Glomerular visceral epithelial cell (primary cell): ENCODE measurements at regions not wholly inside any gene's neighbourhood (a gene's known extent, or its start where the extent isn't known, plus 50 kb on each side); places are given as distances from the start of the nearest gene placed in this dataset.
"Not testable (repeated sequence)": the region's sequence is repeated elsewhere in the genome, so short reads cannot be mapped to it uniquely, and the experiment has no call there.

Source experiments
- DNase-seq: peaks from one replicate; pipeline ENCODE4 v3.0.0-alpha.2; 2016; ENCODE audit errors: extremely low spot score

DNA sequence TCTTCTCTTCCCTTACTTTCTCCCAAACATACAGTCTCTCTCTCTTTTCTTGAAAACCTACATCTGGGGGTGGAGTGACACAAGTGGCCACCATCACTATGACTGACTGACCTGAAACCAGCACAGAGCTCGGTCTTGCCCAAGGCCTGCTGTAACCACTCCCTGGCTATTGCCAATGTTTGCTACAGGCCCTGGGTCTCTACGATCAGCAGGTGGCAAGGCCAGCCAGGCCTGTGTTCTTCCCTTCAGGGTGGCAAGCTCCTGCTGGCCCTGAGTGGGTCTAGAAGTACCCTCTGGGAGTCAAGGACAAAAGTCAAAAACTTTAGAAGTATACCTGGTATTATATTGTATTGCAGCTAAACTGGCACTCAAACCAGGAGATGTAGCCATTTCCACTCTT is 140.9 kb upstream of the TGFBR2 start:
- DNase-seq, result no peak

DNA sequence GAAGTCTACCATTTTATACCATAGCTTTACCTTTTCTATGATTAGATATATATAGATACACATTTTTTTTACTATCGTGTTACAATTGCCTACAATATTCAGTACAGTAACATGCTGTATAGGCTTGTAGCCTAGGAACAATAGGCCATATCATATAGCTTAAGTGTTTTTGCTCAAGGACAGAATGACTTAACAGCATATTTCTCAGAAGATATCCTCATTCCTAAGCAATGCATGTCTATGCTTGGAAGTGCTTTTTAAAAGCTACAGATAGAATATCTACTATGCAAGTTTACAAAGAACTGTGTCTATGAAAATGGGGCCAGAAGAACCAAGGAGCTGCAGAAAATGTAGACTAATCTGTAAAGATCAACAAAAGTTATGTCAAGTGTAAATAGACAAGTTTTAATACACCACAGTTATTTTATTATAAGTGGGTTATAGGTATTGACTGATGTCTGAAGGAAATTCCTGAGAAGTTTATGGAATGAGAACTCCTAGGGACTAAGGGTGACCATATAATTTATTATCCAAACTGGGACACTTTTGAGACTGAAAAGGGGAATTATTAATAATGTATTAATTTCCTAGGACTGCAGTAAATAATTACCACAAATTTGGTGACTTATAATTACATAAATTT is 138.7 kb upstream of the TGFBR2 start:
- DNase-seq, result no peak

DNA sequence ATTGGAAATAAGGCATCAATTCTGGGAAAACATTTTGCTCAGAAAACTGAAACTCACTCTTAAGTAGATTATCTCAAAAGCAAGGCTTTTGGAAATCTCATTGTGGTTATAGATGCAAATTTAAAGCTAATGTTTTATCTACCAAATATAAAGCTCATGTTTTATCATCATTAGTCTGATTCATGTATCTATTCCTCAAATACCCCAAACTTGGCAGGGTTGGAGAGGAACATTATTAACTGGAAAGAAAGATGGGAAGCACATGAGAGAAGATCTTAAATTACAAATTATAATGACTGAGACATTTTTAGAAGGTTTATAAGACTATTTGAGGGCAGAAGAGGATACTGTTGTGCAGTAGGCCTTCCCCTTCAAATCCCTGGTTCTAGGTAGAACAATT is 137.3 kb upstream of the TGFBR2 start:
- no peak for DNase-seq

DNA sequence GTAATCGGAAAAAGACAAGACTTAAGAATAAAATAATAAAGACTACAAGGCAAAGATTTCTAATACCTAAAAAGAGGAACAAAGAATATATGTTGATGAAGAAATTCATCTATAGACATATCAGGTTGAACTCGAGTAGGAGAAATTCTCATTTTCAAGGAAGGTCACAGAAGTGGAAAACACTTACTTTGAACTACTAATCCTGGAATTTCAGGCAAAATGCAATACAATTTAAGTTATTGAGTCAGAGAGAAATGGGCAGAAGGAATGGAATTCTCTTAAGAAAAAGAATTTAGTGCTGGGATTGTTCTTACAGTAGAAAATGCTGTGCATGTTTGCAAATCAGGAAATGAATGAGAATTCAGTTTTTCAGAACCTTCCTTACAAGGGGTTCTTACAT is 135.9 kb upstream of the TGFBR2 start:
- DNase-seq, result no peak

DNA sequence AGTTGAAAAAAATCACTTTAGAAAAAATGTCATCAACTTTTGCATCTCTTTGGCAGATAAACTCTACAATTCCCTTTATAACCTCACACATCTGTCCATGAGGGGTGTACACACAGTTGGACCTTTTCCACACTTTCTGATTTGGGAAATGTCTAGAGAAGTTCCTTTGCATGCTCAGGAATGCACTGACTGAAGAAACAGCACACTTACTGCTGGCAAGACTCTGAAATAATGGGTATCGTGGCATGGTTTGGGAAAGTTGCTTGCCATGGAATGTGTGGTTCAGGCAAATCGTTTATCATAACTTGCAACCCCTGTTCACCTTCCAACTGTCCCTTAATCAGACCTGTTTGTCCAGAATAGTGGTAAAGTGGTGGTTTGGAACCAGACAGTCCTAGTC is 135.3 kb upstream of the TGFBR2 start:
- DNase-seq, result no peak

DNA sequence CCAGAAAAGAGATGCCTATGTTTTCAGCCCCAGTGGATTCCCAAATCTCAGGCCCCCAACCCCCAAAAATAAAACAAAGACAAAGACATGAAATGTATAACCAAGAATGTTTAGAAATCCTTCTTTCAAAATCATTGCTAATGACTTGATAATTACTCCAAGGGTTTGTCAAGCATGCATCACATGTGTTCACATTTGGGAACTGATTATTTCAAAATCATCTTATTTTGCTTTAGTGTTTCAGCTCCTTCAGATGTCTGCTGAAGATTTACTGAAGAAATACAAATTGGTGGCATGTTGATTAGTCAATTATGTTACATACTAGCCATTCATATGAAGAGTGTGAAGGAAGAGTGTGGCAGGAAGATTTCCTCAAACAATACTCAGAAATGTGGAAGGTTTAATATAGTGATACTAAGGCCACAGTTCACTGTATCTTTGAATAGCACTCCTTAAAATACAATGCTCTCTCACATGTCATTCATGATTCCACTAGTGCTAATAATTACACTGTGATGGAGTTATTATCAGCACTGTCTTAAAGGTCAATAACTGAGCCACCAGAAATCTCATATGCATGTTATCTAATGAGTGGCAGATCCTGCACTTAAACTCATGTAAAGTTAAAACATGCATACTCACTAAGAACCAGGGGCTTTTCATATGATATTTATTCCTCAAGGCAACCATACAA is 134.5 kb upstream of the TGFBR2 start:
- no peak for DNase-seq

DNA sequence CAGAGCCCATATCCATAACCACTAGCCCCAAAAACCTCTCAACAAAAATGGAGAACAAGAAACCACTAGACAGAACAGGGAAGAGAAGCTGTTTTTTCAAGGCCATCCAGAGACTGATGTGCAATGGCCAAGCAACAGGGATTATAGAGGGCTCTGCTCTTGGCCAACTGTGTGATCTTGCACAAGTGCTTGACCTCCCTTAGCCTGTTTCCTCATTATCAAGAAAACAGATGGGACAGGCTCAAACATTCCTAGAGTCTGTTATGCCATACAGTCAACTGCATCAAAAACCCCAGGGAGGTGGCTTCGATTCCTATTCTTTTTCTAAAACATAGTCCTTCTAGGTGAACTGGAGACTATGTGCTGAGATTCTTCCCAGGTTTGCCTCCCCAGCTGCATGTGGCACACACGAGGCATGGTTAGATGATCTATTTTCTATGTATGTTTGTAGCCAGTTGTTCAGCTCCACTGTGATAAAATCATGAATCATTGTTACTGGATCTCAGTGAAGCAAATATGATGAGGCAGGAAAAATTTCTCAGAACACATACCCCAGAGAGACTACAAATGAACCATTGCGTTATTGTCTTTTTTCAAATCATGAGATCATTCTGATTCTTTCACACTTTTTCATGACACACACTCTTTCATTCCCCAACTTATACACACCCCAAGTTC is 132.9 kb upstream of the TGFBR2 start:
- no peak for DNase-seq

DNA sequence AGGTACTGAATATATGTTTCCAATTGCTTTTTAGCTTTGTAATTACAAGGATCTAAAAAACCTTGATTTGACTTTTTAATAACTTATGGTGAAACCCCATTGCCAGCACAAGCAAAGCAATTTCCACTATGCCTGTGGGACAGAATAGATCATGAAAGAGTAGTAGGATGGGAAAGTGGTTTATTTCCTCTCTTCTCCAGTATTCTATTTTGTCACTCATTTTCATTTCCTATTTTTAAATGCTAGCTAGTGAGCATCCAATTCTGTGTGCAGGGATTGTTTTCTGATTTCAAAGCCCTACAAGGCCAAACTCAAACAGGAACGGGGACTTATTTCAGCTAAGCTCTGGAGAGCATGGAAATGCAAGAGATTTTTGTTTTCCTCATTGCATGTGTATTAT is 132.0 kb upstream of the TGFBR2 start:
- DNase-seq, result no peak

DNA sequence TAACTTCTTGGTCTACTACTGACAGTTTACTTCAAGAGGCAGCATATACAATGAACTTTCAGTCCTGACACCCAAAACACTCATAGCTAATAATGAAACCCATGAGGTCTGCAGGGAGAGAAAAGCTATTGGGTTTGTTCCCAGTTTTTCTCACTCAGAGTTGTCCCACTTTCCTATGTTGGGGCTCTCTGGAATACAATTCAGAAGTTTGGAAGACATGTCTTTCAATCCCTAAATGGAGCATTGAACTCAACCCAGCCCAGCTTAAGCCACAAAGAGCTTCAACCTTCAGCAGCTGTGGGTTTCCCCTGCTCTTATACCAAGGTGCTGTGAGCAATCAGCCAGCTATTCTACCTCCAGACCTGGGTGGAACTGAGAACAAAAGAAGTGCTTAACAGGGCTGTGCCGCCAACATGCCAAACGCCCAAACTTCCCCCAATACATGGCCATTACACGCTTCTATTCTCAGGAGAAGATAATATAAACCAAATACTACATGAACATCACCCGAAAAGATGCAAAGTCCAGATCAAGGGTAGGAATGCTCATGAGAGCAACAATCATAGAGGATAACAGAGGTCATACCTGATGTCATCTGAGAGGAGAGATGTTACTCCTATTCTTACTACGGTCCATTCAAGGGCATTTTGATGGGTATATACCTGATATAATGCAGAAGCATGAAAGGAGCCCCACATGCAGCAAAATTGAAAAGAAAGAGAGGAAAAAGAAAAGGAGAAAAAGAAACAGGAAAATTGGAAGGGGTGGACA is 131.2 kb upstream of the TGFBR2 start:
- no peak for DNase-seq

DNA sequence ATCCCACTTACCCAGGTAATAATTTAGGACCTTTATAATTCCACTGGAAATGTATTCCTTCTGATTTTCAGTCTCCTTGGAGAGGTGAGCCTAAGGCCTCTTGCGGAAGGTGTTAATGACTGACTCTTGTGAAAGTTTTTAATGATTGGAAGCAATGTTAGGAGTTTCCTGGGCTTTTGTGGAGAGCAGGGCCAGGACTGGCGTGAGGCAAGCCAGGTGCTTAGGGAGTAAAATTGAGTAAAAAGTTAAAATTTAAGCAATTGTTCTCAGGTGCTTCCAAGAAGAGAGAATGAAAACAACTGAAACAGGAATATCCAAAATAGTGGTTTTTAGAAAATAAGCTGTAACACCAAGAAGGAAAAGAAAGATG is 130.6 kb upstream of the TGFBR2 start:
- no peak for DNase-seq

DNA sequence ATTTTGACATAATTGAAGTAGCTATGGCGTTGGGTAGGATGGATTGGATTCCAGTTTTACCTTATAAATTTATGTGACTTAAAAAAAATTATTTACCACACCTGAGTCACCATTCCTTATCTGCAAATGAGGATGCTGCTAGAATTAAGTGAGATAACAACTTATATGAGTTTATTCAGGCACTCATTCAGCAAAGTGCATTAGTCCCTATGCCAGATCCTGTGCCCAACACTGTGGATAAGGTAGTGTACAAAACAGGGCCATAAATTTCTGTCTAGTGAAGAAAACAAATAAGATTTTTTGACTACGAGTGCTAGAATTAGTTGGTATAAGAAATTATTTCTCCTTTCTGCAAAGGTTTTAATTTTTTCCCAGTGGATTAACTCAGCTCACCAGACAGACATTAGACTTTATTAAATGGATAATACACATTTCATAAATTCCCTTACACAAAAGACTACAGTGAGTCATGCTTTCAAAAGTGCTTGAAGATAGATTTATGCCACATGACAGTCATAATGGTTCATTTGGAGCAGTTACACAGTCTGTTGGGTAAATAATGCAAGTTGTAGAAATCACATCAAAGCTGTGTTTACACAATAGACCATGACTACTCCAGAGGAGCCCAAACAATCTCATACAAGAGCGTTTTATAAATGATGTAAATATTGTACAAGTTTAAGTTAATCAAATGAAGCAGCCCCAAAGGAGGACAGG is 129.9 kb upstream of the TGFBR2 start:
- DNase-seq, result no peak

DNA sequence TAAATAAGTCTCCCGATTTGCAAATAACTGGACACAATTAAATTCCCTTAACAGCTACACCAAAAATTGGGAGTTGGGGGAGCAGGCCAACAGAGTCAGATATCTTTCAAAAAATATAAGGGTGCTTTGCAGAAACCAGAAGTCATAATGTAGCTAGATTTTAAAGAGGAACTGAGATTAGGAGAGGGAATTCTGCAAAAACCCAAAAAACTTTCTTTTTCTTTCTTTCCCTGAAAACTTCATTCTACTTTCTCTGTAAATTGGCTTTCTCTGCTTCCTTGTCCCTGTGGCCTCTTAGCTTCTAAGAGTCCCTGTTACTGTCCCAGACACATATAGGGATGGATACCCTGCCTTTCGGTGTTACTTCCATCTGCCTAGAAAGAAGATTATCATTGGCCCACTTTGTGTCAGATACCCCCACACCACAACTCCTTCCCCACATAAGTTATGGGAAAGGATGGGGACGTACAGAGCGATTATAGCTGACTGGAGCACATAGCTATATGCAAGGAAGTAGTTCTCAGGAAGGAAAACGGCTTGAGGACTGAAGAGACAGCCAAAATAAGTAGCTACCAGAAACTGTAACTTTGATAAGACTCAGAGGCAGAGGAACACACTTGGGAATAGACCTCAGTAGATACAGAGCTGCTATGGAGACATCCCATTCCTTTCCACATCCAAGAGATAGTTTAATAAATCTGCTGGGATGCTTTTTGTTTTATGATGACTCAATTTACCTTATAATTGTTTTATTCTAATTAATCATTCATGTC is 129.1 kb upstream of the TGFBR2 start:
- no peak for DNase-seq

DNA sequence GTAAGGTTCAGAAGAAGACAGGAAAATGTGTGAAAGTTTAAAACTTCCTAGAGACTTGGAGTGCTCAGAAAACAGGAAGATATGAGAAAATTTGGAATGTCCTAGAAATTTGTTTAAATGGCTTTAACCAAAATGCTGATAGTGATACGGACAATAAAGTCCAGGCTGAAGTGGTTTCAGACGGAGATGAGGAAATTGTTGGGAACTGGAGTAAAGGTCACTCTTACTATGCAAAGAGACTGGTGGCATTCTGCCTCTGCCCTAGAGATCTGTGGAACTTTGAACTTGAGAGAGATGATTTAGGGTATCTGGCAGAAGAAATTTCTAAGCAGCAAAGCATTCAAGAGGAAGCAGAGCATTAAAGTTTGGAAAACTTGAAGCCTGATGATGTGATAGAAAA is 126.7 kb upstream of the TGFBR2 start:
- not testable (repeated sequence) for DNase-seq

DNA sequence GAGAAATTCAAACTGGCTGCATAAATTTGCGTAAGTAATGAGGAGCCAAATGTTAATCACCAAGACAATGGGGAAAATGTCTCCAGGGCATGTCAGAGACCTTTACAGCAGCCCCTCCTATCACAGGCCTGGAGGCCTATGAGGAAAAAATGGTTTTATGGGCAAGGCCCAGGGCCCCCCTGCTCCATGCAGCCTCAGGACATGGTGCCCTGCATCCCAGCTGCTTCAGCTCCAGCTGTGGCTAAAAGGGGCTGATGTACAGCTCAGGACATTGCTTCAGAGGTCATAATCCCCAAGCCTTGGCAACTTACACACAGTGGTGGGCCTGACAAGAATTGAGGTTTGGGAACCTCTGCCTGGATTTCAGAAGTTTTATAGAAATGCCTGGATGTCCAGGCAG is 126.2 kb upstream of the TGFBR2 start:
- not testable (repeated sequence) for DNase-seq

DNA sequence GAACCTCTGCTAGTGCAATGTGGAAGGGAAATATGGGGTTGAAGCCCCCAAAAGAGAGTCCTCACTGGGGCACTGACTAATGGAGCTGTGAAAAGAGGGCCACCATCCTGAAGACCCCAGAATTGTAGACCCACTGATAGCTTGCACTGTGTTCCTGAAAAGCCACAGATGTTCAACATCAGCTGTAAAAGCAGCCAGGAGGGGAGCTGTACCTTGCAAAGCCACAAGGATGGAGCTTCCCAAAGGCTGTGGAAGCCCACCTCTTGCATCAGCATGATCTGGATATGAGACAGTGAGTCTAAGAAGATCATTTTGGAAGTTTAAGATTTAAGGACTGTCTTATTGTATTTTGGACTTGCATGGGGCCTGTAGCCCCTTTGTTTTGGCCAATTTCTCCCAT is 125.8 kb upstream of the TGFBR2 start:
- DNase-seq, result no peak

DNA sequence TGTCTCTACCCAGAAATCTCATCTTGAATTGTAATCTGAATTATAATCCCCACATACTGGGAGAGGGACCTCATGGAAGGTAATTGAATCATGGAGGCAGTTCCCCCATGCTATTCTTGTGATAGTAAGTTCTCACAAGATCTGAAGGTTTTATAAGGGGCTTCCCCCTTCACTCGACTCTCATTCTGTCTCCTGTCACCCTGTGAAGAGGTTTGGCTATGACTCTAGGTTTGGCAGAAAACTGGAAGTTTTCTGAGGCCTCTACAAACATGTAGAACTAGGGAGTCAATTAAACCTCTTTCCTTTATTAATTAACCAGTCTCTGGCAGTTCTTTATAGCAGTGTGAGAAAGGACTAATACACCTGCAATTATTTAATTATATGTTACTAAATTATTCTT is 125.2 kb upstream of the TGFBR2 start:
- DNase-seq, result no peak

DNA sequence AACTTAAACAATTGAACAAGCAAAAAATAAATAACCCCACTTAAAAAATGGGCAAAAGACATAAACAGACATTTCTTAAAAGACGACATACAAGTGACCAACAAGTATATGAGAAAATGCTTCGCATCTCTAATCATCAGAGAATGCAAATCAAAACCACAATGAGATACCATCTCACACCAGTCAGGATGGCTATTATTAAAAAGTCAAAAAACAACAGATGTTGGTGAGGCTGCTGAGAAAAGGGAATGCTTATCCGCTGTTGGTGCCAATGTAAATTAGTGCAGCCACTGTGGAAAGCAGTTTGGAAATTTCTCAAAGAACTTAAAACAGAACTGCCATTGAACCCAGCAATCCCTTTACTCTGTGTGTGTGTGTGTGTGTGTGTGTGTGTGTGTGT is 122.2 kb upstream of the TGFBR2 start:
- not testable (repeated sequence) for DNase-seq

DNA sequence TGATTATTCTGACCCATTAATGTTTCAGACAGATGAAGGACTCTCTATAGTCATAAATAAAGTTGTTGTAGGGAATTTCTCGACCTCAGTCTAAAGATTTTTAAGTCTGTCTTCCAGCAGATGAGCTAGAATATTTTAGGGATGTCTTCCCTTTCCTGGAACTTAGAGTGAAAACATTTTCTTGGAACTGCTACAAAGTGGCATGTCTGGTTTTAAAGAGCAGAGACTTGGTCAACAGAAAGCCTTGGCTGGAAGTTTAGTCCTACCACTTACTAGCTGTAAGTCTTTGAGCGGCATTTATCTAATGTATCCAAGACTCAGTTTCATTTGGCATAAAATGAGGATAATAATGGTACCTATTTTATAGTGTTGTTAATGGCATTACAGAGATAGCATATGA is 120.0 kb upstream of the TGFBR2 start:
- no peak for DNase-seq

DNA sequence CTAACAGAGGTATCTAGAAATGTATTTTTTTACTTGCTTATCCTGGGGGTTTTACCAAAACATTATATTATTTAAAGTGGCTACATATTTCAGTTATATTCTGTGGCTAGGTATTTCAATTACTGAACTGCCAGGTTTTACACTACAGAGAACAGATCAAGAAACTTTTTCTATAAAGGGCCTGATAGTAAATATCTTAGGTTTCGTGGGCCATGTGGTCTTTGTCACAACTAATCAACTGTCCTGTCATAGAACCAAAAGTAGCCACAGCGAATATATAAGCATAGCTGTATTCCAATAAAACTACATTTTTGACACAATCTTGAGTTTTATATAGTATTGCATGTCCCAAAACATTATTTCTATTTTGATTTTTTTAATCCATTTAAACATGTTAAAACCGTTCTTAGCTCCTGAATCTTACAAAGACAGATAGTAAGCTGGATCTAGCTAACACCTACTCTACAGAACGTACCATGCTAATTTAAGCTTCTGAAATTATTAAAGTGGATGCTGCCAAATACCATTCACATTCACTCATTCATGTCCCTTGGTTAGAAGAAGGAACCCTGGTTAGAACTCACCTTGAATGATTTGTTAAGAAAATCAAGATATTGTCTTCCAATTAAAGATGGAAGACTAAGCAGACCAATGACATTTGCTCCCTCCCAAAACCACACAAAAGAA is 118.2 kb upstream of the TGFBR2 start:
- no peak for DNase-seq

DNA sequence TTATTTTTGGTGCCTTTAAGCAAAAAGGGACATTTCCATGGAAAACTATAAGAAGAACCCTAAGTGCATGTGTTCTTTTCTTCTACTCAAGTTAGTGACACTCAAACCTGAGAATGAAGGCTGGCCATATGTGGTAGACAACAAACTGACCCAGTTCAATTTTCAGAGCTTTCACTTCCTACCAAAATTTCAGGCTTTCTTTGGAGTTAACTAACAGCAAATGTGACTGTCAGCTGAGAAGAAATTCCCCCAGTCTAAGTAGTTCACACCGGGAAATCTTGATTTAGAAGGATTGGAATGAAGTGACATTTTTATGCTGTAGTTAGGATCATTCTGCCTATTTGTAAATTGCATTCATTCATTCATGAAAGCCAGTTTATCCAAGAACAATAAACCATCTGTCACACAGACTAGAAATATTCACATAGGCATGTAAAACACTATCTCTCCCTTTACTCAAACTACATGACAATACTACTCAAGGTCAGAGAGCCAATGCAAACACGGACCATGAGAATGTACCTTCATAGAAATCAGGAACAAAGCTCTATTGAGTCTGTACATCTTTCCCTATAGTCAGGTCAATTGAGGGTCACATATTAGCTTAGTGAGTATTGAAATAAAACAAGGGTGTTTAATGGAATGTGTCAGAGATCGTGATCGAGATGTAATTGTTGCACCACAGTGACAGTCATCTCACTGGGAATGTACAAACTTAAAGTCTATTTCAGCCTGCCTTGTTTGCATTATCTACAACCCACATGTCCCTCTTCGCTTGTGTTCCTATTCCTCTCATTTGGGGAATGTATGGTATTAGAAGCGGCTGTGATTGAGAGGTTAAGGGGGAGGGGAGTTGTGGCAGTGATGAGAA is 113.8 kb upstream of the TGFBR2 start:
- no peak for DNase-seq
